Omental fat pad (tissue), 3 donors: ENCODE measurements at regions not wholly inside any gene's neighbourhood (a gene's known extent, or its start where the extent isn't known, plus 50 kb on each side); places are given as distances from the start of the nearest gene placed in this dataset.
"Not testable (repeated sequence)": the region's sequence is repeated elsewhere in the genome, so short reads cannot be mapped to it uniquely, and the experiment has no call there.

ENCODE experiments used
- ATAC-seq: fragments of 150-250 bp; one replicate; pipeline ENCODE4 v1.9.1; 2016; ENCODE audit warnings: mild to moderate bottlenecking, moderate library complexity; ENCODE audit not compliant: low FRiP score
- DNase-seq: peaks from one replicate; pipeline ENCODE4 v3.0.0-alpha.2; 2019; ENCODE audit warnings: low spot score
- CTCF ChIP-seq, 3 donors: fragments of 450-650 bp; IDR thresholded peaks; one replicate each; pipeline ENCODE4 v1.5.1; 2016 to 2017; ENCODE audit warnings: antibody characterized with exemption in 3 of 3, mild to moderate bottlenecking in 3 of 3, moderate library complexity in 2 of 3

GRCh38 chr9:88915916-88916315, 75.4 kb upstream of the S1PR3 start:
- TF ChIP-seq CTCF (IDR thresholded peaks at IDR 0.05): no peak
- DNase-seq (no peak), ATAC-seq (no peak)

GRCh38 chr9:88916894-88917293, 74.4 kb upstream of the S1PR3 start:
- ATAC-seq (no peak), DNase-seq (no peak)
- TF ChIP-seq CTCF (IDR thresholded peaks at IDR 0.05): no peak

GRCh38 chr9:88917375-88917774, 73.9 kb upstream of the S1PR3 start:
- ATAC-seq (no peak), DNase-seq (no peak)
- TF ChIP-seq CTCF (IDR thresholded peaks at IDR 0.05): no peak

- not testable (repeated sequence) for DNase-seq, ATAC-seq
These were observed 72.7 kb upstream of the S1PR3 start for GRCh38 chr9:88918537-88918936.

GRCh38 chr9:88920645-88921044, 70.6 kb upstream of the S1PR3 start:
- no peak for TF ChIP-seq CTCF (IDR thresholded peaks at IDR 0.05)

GRCh38 chr9:88922091-88922490, 69.2 kb upstream of the S1PR3 start:
- DNase-seq: no peak
- TF ChIP-seq CTCF (IDR thresholded peaks at IDR 0.05): no peak
- no peak for ATAC-seq

More at GRCh38 chr9:88920645-88921044, 70.6 kb upstream of the S1PR3 start:
- ATAC-seq: no peak
- no peak for DNase-seq

- no peak for TF ChIP-seq CTCF (IDR thresholded peaks at IDR 0.05)
- ATAC-seq (no peak), DNase-seq (no peak)
These were observed 68.2 kb upstream of the S1PR3 start for GRCh38 chr9:88923092-88923491.
